ENCODE measurements at regions not wholly inside any gene's neighbourhood (a gene's known extent, or its start where the extent isn't known, plus 50 kb on each side); places are given as distances from the start of the nearest gene placed in this dataset.
A peak's percentile ranks its signal among the peaks of the same experiment; 100 is the strongest.

GRCh38 chr14:98816195-98816594, 455.8 kb downstream of the BCL11B start:
- no peak for DNase-seq (ENCODE audit: low read depth)

GRCh38 chr14:98816720-98817119, 455.3 kb downstream of the BCL11B start:
- DNase-seq (ENCODE audit: low read depth), result no peak

DNA sequence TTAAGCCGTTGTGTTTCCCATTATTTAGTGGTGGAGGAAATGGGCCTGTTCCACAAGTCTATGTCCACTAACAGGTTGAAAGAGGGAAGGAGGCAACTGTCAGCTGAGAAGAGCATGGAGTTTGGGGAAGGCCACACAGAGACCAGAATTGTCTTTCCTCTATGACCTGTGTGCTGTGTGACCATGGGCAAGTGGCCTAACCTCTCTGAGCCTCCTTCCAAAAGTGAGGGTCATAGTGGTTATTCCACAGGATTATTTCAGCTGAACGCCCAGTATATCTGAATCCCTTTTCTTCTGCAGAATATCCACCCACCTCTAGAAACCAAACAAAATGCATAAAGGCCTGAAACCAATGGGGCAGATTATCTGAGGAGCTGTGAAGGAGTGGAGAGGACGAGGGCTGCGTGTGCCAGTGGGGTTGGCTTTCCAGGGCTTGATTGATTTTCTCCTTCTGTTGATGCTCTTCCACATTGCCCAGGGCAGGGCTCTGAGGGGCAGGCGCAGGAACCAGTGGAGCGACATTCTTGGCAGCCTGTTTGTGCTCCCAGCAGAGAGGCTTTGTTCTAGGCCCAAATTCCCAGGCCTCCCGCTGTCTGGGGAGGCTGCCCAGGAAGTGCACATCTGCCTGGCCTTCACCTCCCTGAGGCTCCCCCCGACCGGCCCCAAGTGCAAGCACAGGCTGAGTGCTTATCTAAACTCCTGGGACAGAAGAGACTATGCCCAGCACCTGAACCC, 452.7 kb downstream of the BCL11B start:
- DNase-seq (ENCODE audit: low read depth), result no peak

DNA sequence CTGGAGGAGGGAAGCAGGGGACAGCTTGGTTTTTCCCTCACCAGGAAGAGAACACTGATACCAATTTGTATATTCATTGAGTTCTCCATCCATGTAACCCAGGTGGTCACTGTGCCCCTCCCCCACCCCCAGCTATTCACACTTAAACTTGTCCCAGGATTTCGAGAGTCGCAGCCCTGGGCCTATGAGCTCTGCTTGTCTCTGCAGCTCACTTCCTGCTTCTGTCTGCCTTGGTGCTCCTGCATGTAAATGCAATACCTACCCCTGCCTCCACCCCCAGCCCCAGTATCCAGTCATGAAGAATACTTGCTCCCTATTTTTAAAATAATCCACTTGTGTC, 452.2 kb downstream of the BCL11B start:
- no peak for DNase-seq (ENCODE audit: low read depth)

GRCh38 chr14:98822917-98823316, 449.1 kb downstream of the BCL11B start:
- peak; percentile 40 for DNase-seq (ENCODE audit: low read depth)

DNA sequence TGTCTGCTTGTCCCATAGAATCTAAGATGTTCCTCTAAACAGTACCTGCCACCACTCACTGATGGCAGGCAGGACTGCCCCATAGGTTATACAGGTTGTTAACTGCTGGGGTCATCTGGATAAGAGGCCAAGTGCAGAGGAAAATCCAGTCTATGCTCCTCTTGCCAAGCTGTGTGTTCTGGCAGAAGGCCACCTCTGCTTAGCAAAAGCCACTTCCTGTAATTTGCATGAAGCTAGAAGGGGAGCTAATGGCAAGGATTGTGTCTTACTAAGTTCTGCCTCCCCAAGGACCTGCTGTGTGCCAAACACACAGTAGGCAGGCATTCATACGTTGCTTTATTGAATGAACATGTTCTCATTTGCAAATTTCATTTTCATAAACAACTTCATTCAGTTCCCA, 445.4 kb downstream of the BCL11B start:
- peak; percentile 9 for DNase-seq (ENCODE audit: low read depth)

DNA sequence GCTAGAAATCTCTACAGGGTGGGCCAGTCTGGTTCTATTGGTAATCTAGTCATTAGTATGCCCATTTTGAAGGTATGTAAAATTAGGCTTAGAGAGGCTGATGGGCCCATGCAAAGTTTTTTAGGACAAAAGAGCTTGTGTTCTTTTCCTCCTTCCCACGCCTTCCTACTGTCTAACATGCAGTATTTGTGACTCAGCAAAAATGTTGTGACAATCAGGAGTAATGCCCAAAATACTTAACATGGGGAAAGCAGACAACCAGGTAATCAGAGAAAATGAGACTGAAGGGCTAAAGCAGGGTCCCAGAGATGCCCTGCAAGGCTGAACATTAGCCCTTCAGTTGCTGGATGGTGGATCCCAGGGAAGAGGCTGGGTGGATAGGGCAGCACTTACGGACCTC, 437.9 kb downstream of the BCL11B start:
- DNase-seq (ENCODE audit: low read depth), result no peak

- no peak for DNase-seq (ENCODE audit: low read depth)
Observed at GRCh38 chr14:98835051-98835824, 436.8 kb downstream of the BCL11B start.

DNA sequence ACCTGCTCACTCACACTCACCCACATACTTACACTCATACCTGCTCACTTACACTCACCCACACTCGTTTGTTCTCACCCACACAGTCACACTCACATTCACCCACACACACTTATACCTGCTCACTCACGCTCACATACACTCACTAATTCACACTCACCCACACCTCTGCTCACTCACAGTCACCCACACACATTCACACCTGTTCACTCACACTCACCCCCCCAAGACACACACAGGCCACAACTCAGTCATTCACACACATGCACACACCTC, 436.2 kb downstream of the BCL11B start:
- no peak for DNase-seq (ENCODE audit: low read depth)

DNA sequence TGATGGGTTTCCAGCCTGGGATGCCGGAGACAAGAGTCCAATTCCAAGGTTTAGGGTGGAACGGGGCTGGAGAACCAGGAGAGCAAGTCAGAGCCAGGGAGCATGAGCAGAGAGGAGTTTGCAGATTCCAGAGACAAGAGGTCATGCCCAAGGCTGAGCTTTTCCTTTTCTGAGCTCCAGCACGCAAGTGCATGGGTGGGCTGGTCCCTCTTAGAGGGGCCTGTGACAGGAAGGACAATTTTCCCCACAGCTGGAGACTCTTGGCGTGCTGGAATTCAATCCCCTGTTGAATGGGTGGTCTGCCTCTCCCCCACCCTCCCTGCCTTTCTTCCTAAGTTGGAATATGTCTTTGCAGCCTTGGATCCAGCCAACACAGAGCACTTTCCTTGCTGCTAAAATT, 431.9 kb downstream of the BCL11B start:
- no peak for DNase-seq (ENCODE audit: low read depth)

GRCh38 chr14:98840511-98840910, 431.5 kb downstream of the BCL11B start:
- DNase-seq (ENCODE audit: low read depth), result no peak

DNA sequence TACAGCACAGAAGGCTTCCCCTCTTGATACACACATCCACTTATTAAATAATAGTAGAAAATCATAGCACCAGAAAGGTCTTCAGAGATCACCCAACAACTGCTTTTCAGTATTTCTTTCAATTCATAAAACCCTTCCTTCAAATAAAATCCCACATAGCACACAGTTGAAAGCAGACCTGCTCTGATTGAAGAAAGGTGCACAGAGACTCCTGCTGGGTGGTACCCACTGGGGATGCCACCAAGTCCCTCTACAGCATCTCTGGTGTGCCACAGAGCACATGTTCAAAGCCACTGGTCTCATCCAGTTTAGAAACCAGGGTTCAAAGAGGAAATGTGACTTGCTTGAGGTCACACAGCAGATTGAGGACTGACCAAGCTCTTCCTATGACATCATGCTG, 427.5 kb downstream of the BCL11B start:
- no peak for DNase-seq (ENCODE audit: low read depth)

DNA sequence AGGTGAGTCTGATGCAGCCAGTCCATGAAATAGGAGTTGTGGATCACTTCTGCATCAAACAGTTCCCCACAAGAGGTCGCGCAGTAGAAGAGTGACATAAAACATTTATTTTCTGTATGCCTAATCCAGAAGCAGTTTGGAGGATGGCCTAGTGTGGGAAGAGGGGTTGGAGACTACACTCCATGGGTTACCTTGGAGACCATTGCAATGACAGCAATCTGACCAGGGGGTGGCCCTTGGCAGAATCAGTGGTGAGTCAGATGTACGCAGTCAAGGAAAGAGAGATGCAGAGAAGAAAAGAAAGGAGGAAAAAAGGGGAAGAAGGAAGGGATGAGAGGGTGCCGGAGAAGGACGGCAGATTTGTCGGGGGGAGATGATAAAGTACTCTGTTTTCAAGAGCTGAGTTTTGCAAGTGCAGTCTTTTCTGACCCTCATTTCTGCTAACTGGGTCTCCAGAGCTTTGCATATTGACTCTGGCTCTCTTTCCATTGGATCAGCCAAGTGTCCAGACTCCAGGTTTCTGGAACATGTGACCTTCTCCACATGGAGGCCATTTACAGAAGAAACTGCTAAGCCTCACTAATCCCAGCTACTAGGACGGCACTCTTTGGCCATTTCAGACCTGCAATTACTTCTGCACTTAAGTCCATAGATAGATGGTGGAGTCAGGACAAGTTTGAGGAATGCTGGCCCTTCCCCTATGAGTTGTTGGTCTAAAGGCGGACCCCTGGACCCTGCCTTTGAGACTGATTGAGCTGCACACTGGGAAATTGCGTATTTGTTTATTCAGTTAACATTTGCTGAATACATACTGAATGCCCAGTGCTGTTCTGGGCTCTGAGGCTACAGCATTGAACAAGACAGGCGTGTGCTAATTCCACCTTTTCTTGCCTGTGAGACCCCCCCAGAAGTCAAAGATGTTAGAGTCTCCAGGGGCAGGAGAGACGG, 424.2 kb downstream of the BCL11B start:
- peak; percentile 50 for DNase-seq (ENCODE audit: low read depth)

- DNase-seq (ENCODE audit: low read depth), result no peak
Observed at GRCh38 chr14:98853063-98853729, 418.8 kb downstream of the BCL11B start.

DNA sequence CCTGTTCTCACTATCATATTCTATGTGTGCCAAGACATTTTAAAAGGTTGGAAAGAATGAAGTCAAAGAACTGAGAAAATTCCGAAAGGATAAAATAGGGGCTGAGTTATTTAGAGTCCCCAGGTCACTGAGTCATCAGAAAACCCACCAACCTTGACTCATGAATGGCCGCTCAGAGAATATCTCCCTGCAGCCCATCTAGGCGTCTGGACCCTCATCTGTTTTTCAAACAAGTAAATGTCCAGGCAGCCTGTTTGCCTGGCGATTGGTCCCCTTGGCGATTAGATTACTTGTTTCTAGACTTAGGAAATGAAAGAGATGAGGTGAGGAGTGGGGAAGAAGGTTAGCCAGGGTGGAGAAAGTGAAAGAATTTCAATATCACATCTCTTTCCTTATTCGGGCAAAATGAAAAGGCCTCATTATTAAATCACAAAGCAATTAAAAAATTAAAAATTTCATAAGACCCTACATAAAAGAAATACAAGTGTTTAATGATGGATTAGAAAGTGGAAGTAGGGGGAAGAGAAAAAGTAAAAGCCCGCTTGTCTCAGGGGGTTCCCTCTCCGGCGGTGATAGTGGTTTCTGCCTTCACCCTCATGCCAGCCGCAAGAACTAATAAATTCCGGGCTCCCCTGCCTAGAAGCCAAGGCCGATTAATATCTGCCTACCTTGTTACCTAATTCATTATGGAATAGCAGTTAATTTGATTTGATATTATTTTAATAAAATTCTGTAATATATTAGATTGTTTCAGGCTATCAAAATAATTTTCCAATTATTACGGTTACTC, 415.9 kb downstream of the BCL11B start:
- no peak for DNase-seq (ENCODE audit: low read depth)

DNA sequence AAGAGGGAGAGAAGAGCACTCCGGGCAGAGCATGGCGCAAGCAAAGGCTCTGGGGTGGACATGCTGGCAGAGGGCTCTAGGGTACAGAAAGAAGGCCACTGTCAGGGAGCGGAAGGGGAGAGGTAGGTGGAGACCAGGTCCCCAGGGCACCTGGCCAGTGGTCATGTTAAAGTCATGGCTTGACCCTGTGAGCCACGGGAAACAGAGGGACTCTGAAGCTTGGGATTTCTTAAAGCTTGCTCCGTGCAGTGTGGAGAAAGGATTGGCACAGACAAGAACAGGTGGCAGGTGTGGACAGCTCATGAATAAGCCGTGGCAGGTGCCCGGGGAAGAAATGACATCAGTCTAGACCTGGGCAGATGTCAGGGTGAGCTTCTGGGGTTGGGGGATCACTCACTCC, 413.8 kb downstream of the BCL11B start:
- DNase-seq (ENCODE audit: low read depth), result no peak

- no peak for DNase-seq (ENCODE audit: low read depth)
Observed at GRCh38 chr14:98858561-98858960, 413.4 kb downstream of the BCL11B start.

GRCh38 chr14:98859301-98859700, 412.7 kb downstream of the BCL11B start:
- DNase-seq (ENCODE audit: low read depth), result no peak

DNA sequence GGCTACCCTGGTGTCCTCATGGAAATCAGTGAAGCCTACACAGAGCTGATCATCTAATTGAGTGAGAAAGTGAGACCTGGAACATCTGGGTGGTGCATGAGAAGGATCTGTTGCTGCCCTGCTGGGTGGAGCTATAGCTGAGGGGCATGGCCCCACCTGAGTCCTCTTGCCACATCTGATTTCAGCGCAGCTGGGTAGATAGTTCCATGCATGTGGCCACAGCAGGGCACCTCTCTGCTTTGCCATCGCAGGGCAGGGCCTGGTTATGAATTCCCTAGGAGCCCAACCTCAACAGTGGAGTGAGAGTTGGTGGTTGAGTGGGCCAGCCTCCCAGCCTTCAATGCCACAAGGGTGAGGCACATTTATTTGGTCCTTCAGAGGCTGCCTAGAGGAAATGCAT, 407.8 kb downstream of the BCL11B start:
- DNase-seq (ENCODE audit: low read depth), result no peak

- DNase-seq (ENCODE audit: low read depth), result no peak
Observed at GRCh38 chr14:98867146-98867545, 404.9 kb downstream of the BCL11B start.

DNA sequence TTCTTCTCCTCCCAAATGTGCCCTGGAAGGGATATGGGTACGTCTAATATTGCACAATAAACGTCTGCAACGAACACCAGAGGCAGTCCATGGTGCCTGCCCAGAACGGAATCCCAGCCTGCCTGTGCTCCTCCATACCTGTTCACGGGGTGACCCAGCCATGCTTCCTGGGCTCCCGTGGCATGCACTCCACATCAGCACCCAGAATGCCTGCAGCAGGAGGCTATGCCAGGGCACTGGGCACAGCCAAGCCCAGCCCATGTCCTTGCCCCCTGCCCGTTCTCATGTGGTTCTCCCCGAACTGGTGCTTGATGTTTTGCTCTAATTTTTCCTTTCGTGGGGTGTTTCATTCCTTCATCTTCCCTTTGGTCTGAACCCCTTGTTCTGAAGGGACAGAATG, 404.3 kb downstream of the BCL11B start:
- no peak for DNase-seq (ENCODE audit: low read depth)
